Endothelial cell of umbilical vein (primary cell): ENCODE measurements at regions not wholly inside any gene's neighbourhood (a gene's known extent, or its start where the extent isn't known, plus 50 kb on each side); places are given as distances from the start of the nearest gene placed in this dataset.

Source experiments
- CTCF ChIP-seq, 2 donors: IDR thresholded peaks; 1 replicate in 1 of 2; 2 replicates in 1 of 2; pipeline ENCODE4 v1.5.1; 2011; ENCODE audit warnings: low read length in 2 of 2, mild to moderate bottlenecking in 2 of 2, moderate library complexity in 2 of 2, control low read depth in 1 of 2, inconsistent platforms in 1 of 2, low read depth in 1 of 2; ENCODE audit not compliant: insufficient read depth in 1 of 2; ENCODE audit errors: extremely low read depth in 1 of 2
- EZH2 ChIP-seq: IDR thresholded peaks from 2 replicates; pipeline ENCODE4 v1.6.1; 2012; ENCODE audit warnings: borderline replicate concordance, low read depth, mild to moderate bottlenecking, moderate library complexity, low read length, inconsistent platforms; ENCODE audit not compliant: severe bottlenecking
- FOS ChIP-seq: IDR thresholded peaks from 2 replicates; pipeline ENCODE4 v1.6.1; 2011; ENCODE audit warnings: mild to moderate bottlenecking, low read length, moderate library complexity, borderline replicate concordance; ENCODE audit not compliant: insufficient read depth
- JUN ChIP-seq: IDR thresholded peaks from 2 replicates; pipeline ENCODE4 v1.6.1; 2011; ENCODE audit warnings: borderline replicate concordance, low read depth; ENCODE audit not compliant: insufficient read length, insufficient read depth
- MYC ChIP-seq: IDR thresholded peaks from one replicate; pipeline ENCODE4 v1.6.1; 2011; ENCODE audit warnings: mild to moderate bottlenecking, low read depth, low read length
- POLR2A ChIP-seq: IDR thresholded peaks from 2 replicates; pipeline ENCODE4 v1.6.1; 2012; ENCODE audit warnings: low read depth, mild to moderate bottlenecking, control low read depth, low read length
- POLR2AphosphoS5 ChIP-seq: IDR thresholded peaks from 2 replicates; pipeline ENCODE4 v1.6.1; 2012; ENCODE audit warnings: low read depth, mild to moderate bottlenecking, control low read depth, low read length, moderate library complexity; ENCODE audit not compliant: insufficient read depth
- TF ChIP-seq, protein P1 (sequence below): IDR thresholded peaks from 2 replicates; pipeline ENCODE4 v1.6.1; 2011; ENCODE audit not compliant: insufficient read depth, insufficient read length

DNA sequence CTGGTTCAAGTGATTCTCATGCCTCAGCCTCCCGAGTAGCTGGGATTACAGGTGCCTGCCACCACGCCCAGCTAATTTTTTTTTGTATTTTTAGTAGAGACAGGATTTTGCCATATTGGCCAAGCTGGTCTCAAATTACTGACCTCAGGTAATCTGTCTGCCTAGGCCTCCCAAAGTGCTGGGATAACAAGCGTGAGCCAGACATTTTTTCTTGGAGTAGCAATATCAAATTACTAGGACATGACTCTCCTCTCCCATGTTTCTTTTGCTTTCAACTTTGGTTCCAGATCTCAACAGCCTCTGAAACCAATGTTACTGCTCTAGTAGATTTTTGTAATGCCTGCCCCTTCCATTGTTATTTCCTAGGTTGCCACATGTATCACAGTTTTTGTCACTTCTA lies 462.0 kb downstream of the GBE1 start:
- TF ChIP-seq POLR2AphosphoS5 = no peak
- no peak for TF ChIP-seq CTCF (IDR thresholded peaks at IDR 0.05; ENCODE audit: extremely low read depth in 1 of 2, insufficient read depth in 1 of 2, low read depth in 1 of 2, low read length in 2 of 2)
- TF ChIP-seq EZH2 = no peak
- no peak for TF ChIP-seq JUN
- no peak for TF ChIP-seq MYC
- TF ChIP-seq POLR2A = no peak
- no peak for TF ChIP-seq FOS
- TF ChIP-seq, protein P1, sequence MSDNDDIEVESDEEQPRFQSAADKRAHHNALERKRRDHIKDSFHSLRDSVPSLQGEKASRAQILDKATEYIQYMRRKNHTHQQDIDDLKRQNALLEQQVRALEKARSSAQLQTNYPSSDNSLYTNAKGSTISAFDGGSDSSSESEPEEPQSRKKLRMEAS = no peak
